HFF-Myc (cell line): ENCODE measurements at regions not wholly inside any gene's neighbourhood (a gene's known extent, or its start where the extent isn't known, plus 50 kb on each side); places are given as distances from the start of the nearest gene placed in this dataset.

Experiments used
- DNase-seq: peaks from one replicate; pipeline ENCODE4 v3.0.0-alpha.2; 2011; ENCODE audit warnings: low read depth; ENCODE audit errors: extremely low read depth
- H3K4me3 ChIP-seq: replicated peaks from 2 replicates; pipeline ENCODE4 v1.5.1; 2011; ENCODE audit warnings: low read depth, mild to moderate bottlenecking, control low read depth, low read length
- TF ChIP-seq, protein P1 (sequence below): IDR thresholded peaks from 2 replicates; pipeline ENCODE4 v1.5.1; 2012; ENCODE audit warnings: mild to moderate bottlenecking, low read depth, low read length, control low read depth; ENCODE audit errors: missing control alignments

DNA sequence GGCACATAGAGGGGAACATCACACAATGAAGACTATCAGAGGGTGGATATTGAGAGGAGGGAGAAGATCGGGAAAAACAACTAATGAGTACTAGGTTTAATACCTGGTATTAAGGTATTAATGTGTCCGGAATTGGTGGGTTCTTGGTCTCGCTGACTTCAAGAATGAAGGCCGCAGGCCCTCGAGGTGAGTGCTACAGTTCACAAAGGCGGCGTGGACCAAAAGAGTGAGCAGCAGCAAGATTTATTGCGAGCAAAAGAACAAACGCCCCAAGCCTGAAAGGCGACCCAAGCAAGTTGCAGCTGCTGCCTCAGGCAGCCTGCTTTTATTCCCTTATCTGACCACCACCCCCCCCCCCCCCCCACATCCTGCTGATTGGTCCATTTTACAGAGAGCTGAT lies 2022.8 kb downstream of the NCAM2 start:
- no peak for DNase-seq
- no peak overlapping the region for H3K4me3 ChIP-seq
- TF ChIP-seq, protein P1, sequence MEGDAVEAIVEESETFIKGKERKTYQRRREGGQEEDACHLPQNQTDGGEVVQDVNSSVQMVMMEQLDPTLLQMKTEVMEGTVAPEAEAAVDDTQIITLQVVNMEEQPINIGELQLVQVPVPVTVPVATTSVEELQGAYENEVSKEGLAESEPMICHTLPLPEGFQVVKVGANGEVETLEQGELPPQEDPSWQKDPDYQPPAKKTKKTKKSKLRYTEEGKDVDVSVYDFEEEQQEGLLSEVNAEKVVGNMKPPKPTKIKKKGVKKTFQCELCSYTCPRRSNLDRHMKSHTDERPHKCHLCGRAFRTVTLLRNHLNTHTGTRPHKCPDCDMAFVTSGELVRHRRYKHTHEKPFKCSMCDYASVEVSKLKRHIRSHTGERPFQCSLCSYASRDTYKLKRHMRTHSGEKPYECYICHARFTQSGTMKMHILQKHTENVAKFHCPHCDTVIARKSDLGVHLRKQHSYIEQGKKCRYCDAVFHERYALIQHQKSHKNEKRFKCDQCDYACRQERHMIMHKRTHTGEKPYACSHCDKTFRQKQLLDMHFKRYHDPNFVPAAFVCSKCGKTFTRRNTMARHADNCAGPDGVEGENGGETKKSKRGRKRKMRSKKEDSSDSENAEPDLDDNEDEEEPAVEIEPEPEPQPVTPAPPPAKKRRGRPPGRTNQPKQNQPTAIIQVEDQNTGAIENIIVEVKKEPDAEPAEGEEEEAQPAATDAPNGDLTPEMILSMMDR = no peak

DNA sequence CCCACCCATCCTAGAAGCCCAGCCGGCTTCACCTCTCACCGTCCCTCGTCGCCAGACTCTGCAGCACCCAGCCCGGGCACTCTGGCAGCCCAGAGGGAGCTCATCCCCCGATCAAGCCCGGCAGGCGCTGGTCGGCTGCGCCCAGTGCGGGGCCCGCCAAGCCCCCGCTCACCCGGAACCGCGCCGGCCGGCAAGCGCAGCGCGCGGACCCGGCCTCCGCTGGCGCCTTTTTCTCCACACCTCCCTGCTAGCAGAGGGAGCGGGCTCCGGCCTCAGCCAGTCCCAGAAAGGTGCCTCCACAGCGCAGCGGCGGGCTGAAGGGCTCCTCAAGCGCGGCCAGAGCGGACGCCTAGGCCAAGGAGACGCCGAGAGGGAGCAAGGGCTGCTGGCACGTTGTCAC lies 2023.3 kb downstream of the NCAM2 start:
- DNase-seq = no peak
- TF ChIP-seq, protein P1 = no peak
- no peak overlapping the region for H3K4me3 ChIP-seq

DNA sequence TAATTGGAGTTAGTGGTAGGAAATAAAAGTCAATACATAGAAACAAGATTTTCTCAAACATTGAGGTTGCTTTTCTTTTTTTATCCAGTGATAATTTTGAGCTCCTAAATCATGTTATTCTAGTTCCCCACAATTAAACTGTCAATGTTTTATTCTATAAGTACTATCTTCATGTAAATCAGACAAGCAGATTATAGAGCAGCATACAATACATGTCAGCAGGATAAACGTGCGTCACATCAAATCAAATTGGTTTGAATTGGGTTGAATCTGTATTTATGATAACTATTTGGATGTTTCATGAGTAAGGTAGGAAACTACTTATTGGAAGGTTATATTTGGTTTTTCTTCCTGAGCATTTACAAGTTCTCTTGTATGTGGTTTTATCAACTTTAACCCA lies 2028.7 kb downstream of the NCAM2 start:
- TF ChIP-seq, protein P1 = no peak
- H3K4me3 ChIP-seq = no peak overlapping the region
- DNase-seq = no peak

DNA sequence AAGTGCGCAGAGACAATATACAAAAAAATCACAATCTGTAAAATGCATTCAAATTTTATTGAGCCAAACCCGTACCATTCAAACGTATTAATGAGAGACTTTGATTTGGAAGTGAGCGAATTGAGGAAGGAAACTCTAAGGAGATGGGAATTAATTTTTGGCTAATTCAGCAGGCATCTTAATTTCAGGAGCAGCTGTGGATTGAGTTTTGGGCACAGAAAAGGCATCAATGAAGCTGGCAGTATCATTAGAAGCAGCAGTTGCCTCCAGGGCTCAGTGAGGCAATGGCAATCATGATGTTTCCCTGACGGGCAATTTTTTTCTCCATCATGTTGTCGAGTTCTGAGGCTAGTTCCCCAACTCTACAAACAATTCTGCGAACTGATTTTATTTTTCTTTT lies 2041.6 kb downstream of the NCAM2 start:
- DNase-seq = no peak
- TF ChIP-seq, protein P1 = no peak
- no peak overlapping the region for H3K4me3 ChIP-seq

DNA sequence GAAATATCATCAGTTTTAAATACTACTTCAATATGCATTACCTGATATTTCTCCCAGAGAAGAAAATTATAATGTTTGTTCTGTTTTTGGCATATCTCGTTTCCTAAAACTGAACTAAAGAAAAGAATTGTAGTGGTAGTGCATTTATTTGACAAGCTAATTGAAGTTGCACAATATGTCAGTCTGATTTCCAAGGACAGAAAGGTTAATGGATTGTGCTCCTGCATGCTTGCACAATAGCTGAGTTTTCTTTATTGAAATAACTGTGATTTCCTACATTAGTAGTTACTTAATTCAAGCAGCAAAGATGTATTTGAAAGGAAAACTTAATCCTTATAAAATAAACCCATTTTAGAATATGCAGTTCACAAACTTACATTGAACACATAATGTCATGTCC lies 2047.7 kb downstream of the NCAM2 start:
- no peak overlapping the region for H3K4me3 ChIP-seq
- DNase-seq = no peak
- TF ChIP-seq, protein P1 = no peak

DNA sequence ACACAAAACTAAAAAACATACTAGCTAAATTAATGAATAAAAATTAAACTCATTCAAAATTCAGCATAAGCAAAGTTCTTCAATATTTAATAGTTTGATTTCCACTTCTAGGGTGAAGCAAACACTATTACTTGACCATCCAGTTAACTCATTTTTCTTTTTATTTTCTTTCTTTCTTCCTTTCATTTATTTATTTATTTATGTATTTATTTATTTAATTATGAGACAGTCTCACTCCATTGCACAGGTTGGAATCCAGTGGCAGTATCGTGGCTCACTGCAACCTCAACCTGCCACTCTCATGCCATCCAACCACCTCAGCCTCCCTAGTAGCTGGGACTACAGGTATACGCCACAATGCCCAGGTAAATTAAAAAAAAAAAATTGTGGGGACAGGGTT lies 2069.5 kb downstream of the NCAM2 start:
- TF ChIP-seq, protein P1 = no peak
- no peak for DNase-seq
- H3K4me3 ChIP-seq = no peak overlapping the region

DNA sequence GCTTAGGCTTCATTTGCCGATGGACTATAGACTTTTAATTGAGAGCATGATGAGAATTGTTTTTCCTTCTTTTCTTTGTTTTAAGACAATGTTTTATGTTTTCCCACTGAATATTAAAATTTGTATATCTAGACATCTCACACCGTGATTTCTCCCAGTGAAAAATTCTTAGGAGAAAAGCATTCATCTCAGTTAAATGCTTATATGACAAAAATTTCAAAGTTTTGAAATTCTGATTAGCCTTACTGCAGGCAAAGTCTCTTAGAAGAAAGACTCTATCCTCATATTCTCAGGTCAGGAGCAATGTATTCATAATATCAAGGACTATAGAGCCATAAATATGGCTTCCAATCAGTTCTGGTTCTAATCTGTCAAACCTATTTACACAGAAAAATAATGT lies 2085.0 kb downstream of the NCAM2 start:
- TF ChIP-seq, protein P1 = no peak
- H3K4me3 ChIP-seq = no peak overlapping the region
- DNase-seq = no peak
